GM21619 (cell line): ENCODE measurements at regions not wholly inside any gene's neighbourhood (a gene's known extent, or its start where the extent isn't known, plus 50 kb on each side); places are given as distances from the start of the nearest gene placed in this dataset.
A peak's percentile ranks its signal among the peaks of the same experiment; 100 is the strongest.

ENCODE experiments used
- ATAC-seq: cut with Tn5 transposase; IDR thresholded peaks from one replicate; pipeline ENCODE4 v1.9.1; 2021; ENCODE audit not compliant: unreplicated experiment

GRCh38 chr2:8391584-8391983, 290.3 kb upstream of the ID2 start:
- no peak for ATAC-seq

- no peak for ATAC-seq
Observed at GRCh38 chr2:8392098-8392866, 289.6 kb upstream of the ID2 start.

- ATAC-seq, result no peak
Observed at GRCh38 chr2:8393506-8393905, 288.4 kb upstream of the ID2 start.

- no peak for ATAC-seq
Observed at GRCh38 chr2:8394131-8394530, 287.7 kb upstream of the ID2 start.

- no peak for ATAC-seq
Observed at GRCh38 chr2:8394569-8395359, 287.1 kb upstream of the ID2 start.

GRCh38 chr2:8395718-8396117, 286.1 kb upstream of the ID2 start:
- no peak for ATAC-seq

- no peak for ATAC-seq
Observed at GRCh38 chr2:8398040-8398668, 283.7 kb upstream of the ID2 start.

GRCh38 chr2:8399731-8400130, 282.1 kb upstream of the ID2 start:
- no peak for ATAC-seq

- ATAC-seq, result no peak
Observed at GRCh38 chr2:8400196-8400595, 281.7 kb upstream of the ID2 start.

GRCh38 chr2:8402222-8402621, 279.6 kb upstream of the ID2 start:
- no peak for ATAC-seq

- no peak for ATAC-seq
Observed at GRCh38 chr2:8403876-8404275, 278.0 kb upstream of the ID2 start.

- ATAC-seq, result no peak
Observed at GRCh38 chr2:8405334-8405733, 276.5 kb upstream of the ID2 start.

- no peak for ATAC-seq
Observed at GRCh38 chr2:8406271-8406670, 275.6 kb upstream of the ID2 start.

- no peak for ATAC-seq
Observed at GRCh38 chr2:8407332-8407731, 274.5 kb upstream of the ID2 start.

- peak; percentile 88 for ATAC-seq
Observed at GRCh38 chr2:8408560-8409460, 273.0 kb upstream of the ID2 start.

- ATAC-seq, result no peak
Observed at GRCh38 chr2:8409461-8410260, 272.2 kb upstream of the ID2 start.

GRCh38 chr2:8412082-8412481, 269.8 kb upstream of the ID2 start:
- ATAC-seq, result no peak

- ATAC-seq, result no peak
Observed at GRCh38 chr2:8412586-8412985, 269.3 kb upstream of the ID2 start.

GRCh38 chr2:8413589-8414135, 268.2 kb upstream of the ID2 start:
- ATAC-seq, result no peak
